ENCODE measurements at regions not wholly inside any gene's neighbourhood (a gene's known extent, or its start where the extent isn't known, plus 50 kb on each side); places are given as distances from the start of the nearest gene placed in this dataset.

- intact Hi-C loops (cut with micrococcal nuclease): no loop called here
- H3K36me3 Mint-ChIP-seq: peaks cover 0 to 9% (median 6%) of the 10 kb centered on the region in 5 donors
- no peak for DNase-seq
- no peak overlapping the region for H3K4me3 Mint-ChIP-seq
- no peak overlapping the region for H3K27ac ChIP-seq (ENCODE audit: low read depth, low read length)
- no peak overlapping the region for H3K27ac Mint-ChIP-seq
- peaks cover 8 to 30% (median 14%) of the 10 kb centered on the region in 11 donors for H3K9me3 Mint-ChIP-seq
- ChIA-PET CTCF (no interaction called here), POLR2A (no interaction called here)
- H3K9me3 ChIP-seq (ENCODE audit: control insufficient read depth in 2 of 3, low read length in 3 of 3): peaks cover 0 to 14% (median 0%) of the 10 kb centered on the region in 3 experiments
- peaks cover 0 to 25% (median 6%) of the 10 kb centered on the region in 5 donors for H3K27me3 Mint-ChIP-seq
- H3K4me3 ChIP-seq (ENCODE audit: low read length): no peak overlapping the region
- H3K4me1 ChIP-seq (ENCODE audit: control insufficient read depth in 2 of 2, insufficient read depth in 2 of 2, low read length in 2 of 2): no peaks in the 10 kb centered on the region
- H3K4me1 Mint-ChIP-seq: no peaks in the 10 kb centered on the region
- no peaks in the 10 kb centered on the region for H3K36me3 ChIP-seq (ENCODE audit: control insufficient read depth in 2 of 3, insufficient read depth in 3 of 3, low read length in 3 of 3)
- ATAC-seq: no peak
- H3K27me3 ChIP-seq (ENCODE audit: control insufficient read depth in 2 of 2, insufficient read depth in 2 of 2, low read length in 2 of 2): no peaks in the 10 kb centered on the region
Observed at GRCh38 chr3:159249472-159250174, 447.8 kb downstream of the MFSD1 start.

DNA sequence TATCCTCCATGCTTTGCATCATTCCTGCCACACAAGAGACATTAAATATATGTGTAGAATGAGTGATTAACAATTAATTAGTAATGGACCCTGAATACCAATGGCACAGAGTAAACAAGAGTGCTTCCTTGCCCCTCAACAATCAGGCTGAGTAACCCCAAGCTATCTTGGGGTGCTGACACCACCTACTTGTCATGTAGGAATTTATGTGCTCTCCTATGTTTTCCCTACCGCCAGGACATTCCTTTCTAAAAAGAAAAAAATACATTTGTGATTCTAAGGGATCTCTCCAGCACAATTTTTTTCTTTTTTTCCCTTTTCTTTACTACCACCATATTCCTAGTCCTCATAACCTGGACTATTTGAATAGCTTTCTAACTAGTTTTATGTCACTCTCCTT is 449.1 kb downstream of the MFSD1 start:
- intact Hi-C loops (cut with micrococcal nuclease): no loop called here
- H3K27me3 ChIP-seq (ENCODE audit: control insufficient read depth in 2 of 2, insufficient read depth in 2 of 2, low read length in 2 of 2): no peaks in the 10 kb centered on the region
- H3K9me3 ChIP-seq (ENCODE audit: control insufficient read depth in 2 of 3, low read length in 3 of 3): peaks cover 0 to 14% (median 0%) of the 10 kb centered on the region in 3 experiments
- H3K27me3 Mint-ChIP-seq: peaks cover 0 to 25% (median 12%) of the 10 kb centered on the region in 5 donors
- DNase-seq (no peak), ATAC-seq (no peak)
- no peaks in the 10 kb centered on the region for H3K4me1 ChIP-seq (ENCODE audit: control insufficient read depth in 2 of 2, insufficient read depth in 2 of 2, low read length in 2 of 2)
- no peak overlapping the region for H3K4me3 Mint-ChIP-seq
- no peaks in the 10 kb centered on the region for H3K4me1 Mint-ChIP-seq
- ChIA-PET CTCF (no interaction called here), POLR2A (no interaction called here)
- H3K27ac Mint-ChIP-seq: no peak overlapping the region
- peaks cover 0 to 9% (median 6%) of the 10 kb centered on the region in 5 donors for H3K36me3 Mint-ChIP-seq
- no peak overlapping the region for H3K27ac ChIP-seq (ENCODE audit: low read depth, low read length)
- H3K4me3 ChIP-seq (ENCODE audit: low read length): no peak overlapping the region
- H3K9me3 Mint-ChIP-seq: peaks cover 8 to 30% (median 14%) of the 10 kb centered on the region in 11 donors
- no peaks in the 10 kb centered on the region for H3K36me3 ChIP-seq (ENCODE audit: control insufficient read depth in 2 of 3, insufficient read depth in 3 of 3, low read length in 3 of 3)

DNA sequence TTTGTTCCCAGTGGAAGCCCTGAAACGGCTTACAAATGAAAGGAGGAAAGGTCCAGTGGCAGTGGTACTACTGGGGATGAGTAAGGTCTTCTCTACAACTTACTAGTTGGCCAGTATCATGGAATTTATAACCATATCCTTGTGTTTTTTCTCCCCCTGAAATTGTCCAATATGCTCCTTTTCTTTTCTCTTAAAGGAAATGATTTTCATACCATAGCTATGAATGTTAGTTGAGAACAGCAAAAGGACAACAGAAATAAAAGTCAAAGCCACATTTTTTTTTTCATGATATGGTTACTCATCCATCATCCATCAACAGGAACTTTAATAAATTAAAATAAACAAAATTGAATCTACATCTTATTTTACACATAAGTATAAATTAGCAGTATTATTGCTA is 450.4 kb downstream of the MFSD1 start:
- H3K9me3 ChIP-seq (ENCODE audit: control insufficient read depth in 2 of 3, low read length in 3 of 3): peaks cover 0 to 14% (median 0%) of the 10 kb centered on the region in 3 experiments
- Mint-ChIP-seq H3K27me3 (peaks cover 0 to 25% (median 12%) of the 10 kb centered on the region in 5 donors), H3K9me3 (peaks cover 8 to 30% (median 14%) of the 10 kb centered on the region in 11 donors), H3K36me3 (peaks cover 0 to 9% (median 6%) of the 10 kb centered on the region in 5 donors), H3K4me1 (no peaks in the 10 kb centered on the region), H3K4me3 (no peak overlapping the region), H3K27ac (no peak overlapping the region)
- no peak overlapping the region for H3K4me3 ChIP-seq (ENCODE audit: low read length)
- H3K27me3 ChIP-seq (ENCODE audit: control insufficient read depth in 2 of 2, insufficient read depth in 2 of 2, low read length in 2 of 2): no peaks in the 10 kb centered on the region
- H3K36me3 ChIP-seq (ENCODE audit: control insufficient read depth in 2 of 3, insufficient read depth in 3 of 3, low read length in 3 of 3): no peaks in the 10 kb centered on the region
- no peak for DNase-seq
- H3K4me1 ChIP-seq (ENCODE audit: control insufficient read depth in 2 of 2, insufficient read depth in 2 of 2, low read length in 2 of 2): no peaks in the 10 kb centered on the region
- H3K27ac ChIP-seq (ENCODE audit: low read depth, low read length): no peak overlapping the region
- intact Hi-C loops (cut with micrococcal nuclease): no loop called here
- ChIA-PET CTCF (no interaction called here), POLR2A (no interaction called here)
- no peak for ATAC-seq

DNA sequence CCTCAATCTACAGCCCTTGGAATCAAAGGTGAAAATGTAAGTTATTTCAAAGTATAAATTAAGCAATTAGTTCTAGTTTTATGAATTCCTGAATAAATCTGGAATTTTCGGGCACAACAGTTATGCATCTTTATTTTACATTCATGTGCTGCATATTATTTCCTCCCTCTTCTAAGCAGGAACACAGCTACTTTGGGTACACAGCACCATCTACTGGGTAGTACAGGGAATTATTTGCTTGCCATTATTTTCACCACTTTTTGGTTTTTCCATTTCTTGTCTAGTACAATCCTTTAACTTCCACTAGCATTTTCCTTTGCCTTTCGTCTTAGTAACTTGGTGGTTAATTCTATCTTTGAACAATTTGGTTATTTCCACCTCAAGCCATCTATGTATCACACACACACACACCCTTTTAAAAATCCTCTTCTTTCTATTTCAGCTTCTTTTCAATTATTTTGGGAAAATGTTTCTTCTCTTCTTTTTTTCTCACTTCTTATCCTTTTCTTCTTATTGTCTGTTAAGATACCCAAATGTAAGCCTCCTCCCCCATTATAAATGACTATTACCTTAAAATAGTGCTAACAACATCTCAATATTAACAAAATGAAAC is 451.0 kb downstream of the MFSD1 start:
- no peak overlapping the region for H3K27ac ChIP-seq (ENCODE audit: low read depth, low read length)
- no peaks in the 10 kb centered on the region for H3K36me3 ChIP-seq (ENCODE audit: control insufficient read depth in 2 of 3, insufficient read depth in 3 of 3, low read length in 3 of 3)
- intact Hi-C loops (cut with micrococcal nuclease): no loop called here
- DNase-seq (no peak), ATAC-seq (no peak)
- H3K27me3 ChIP-seq (ENCODE audit: control insufficient read depth in 2 of 2, insufficient read depth in 2 of 2, low read length in 2 of 2): no peaks in the 10 kb centered on the region
- H3K4me3 Mint-ChIP-seq: no peak overlapping the region
- no peaks in the 10 kb centered on the region for H3K4me1 ChIP-seq (ENCODE audit: control insufficient read depth in 2 of 2, insufficient read depth in 2 of 2, low read length in 2 of 2)
- H3K36me3 Mint-ChIP-seq: peaks cover 0 to 9% (median 6%) of the 10 kb centered on the region in 5 donors
- ChIA-PET CTCF (no interaction called here), POLR2A (no interaction called here)
- H3K4me1 Mint-ChIP-seq: no peaks in the 10 kb centered on the region
- peaks cover 0 to 27% (median 12%) of the 10 kb centered on the region in 5 donors for H3K27me3 Mint-ChIP-seq
- H3K4me3 ChIP-seq (ENCODE audit: low read length): no peak overlapping the region
- peaks cover 8 to 30% (median 14%) of the 10 kb centered on the region in 11 donors for H3K9me3 Mint-ChIP-seq
- H3K9me3 ChIP-seq (ENCODE audit: control insufficient read depth in 2 of 3, low read length in 3 of 3): peaks cover 0 to 14% (median 0%) of the 10 kb centered on the region in 3 experiments
- H3K27ac Mint-ChIP-seq: no peak overlapping the region

DNA sequence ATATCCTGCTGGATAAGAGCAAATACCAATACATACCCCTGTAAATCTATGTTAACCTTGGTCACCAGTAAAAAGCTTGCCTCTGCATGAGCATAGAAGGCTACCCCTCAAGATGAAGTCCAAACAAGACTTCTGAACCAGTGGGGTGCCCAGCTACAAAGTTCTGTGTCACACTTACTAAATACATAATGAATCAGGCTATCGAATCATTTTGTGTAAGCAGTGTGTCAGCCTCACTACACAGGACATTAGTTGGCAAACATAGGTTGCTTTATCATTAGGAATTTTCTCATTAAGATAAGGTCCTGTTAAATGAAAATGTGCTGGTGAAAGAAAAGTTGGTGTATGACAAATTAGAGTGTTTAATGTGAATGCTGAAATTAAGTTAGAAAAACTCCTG is 452.0 kb downstream of the MFSD1 start:
- intact Hi-C loops (cut with micrococcal nuclease): no loop called here
- no peak overlapping the region for H3K27ac Mint-ChIP-seq
- Histone ChIP-seq H3K4me1 (ENCODE audit: control insufficient read depth in 2 of 2, insufficient read depth in 2 of 2, low read length in 2 of 2) (no peaks in the 10 kb centered on the region), H3K36me3 (ENCODE audit: control insufficient read depth in 2 of 3, insufficient read depth in 3 of 3, low read length in 3 of 3) (no peaks in the 10 kb centered on the region), H3K27ac (ENCODE audit: low read depth, low read length) (no peak overlapping the region), H3K9me3 (ENCODE audit: control insufficient read depth in 2 of 3, low read length in 3 of 3) (peaks cover 0 to 14% (median 0%) of the 10 kb centered on the region in 3 experiments), H3K4me3 (ENCODE audit: low read length) (no peak overlapping the region), H3K27me3 (ENCODE audit: control insufficient read depth in 2 of 2, insufficient read depth in 2 of 2, low read length in 2 of 2) (no peaks in the 10 kb centered on the region)
- ChIA-PET POLR2A (no interaction called here), CTCF (no interaction called here)
- H3K27me3 Mint-ChIP-seq: peaks cover 0 to 27% (median 16%) of the 10 kb centered on the region in 5 donors
- H3K9me3 Mint-ChIP-seq: peaks cover 8 to 30% (median 14%) of the 10 kb centered on the region in 11 donors
- DNase-seq (no peak), ATAC-seq (no peak)
- H3K4me1 Mint-ChIP-seq: no peaks in the 10 kb centered on the region
- peaks cover 0 to 9% (median 6%) of the 10 kb centered on the region in 5 donors for H3K36me3 Mint-ChIP-seq
- H3K4me3 Mint-ChIP-seq: no peak overlapping the region

DNA sequence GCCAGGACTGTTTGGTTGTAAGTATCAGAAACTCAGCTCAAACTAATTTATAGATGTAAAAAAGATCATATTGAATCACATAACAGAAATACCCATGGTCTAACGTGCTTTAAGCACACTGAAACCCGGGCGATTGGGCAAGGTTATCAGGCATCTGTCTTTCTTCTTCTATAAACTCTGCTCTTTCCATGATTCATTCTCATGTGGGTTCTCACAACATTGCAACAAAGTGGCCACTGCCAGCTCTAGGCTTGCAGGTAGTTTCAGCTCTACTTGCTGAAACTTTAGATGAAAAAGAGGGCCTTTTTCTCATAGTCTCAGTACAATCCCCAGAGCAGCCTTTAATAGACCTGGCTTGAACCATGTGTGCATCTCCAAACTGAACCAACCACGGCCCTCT is 456.1 kb downstream of the MFSD1 start:
- Histone ChIP-seq H3K27me3 (ENCODE audit: control insufficient read depth in 2 of 2, insufficient read depth in 2 of 2, low read length in 2 of 2) (no peaks in the 10 kb centered on the region), H3K4me3 (ENCODE audit: low read length) (no peak overlapping the region), H3K9me3 (ENCODE audit: control insufficient read depth in 2 of 3, low read length in 3 of 3) (peaks cover 0 to 6% (median 0%) of the 10 kb centered on the region in 3 experiments), H3K36me3 (ENCODE audit: control insufficient read depth in 2 of 3, insufficient read depth in 3 of 3, low read length in 3 of 3) (no peaks in the 10 kb centered on the region), H3K27ac (ENCODE audit: low read depth, low read length) (no peak overlapping the region), H3K4me1 (ENCODE audit: control insufficient read depth in 2 of 2, insufficient read depth in 2 of 2, low read length in 2 of 2) (no peaks in the 10 kb centered on the region)
- DNase-seq: no peak
- no peak overlapping the region for H3K4me3 Mint-ChIP-seq
- H3K36me3 Mint-ChIP-seq: peaks cover 0 to 7% (median 3%) of the 10 kb centered on the region in 5 donors
- H3K9me3 Mint-ChIP-seq: peaks cover 0 to 11% (median 7%) of the 10 kb centered on the region in 11 donors
- H3K27me3 Mint-ChIP-seq: peaks cover 4 to 34% (median 11%) of the 10 kb centered on the region in 5 donors
- ATAC-seq: no peak
- intact Hi-C loops (cut with micrococcal nuclease): no loop called here
- no peak overlapping the region for H3K27ac Mint-ChIP-seq
- POLR2A ChIA-PET: no interaction called here
- H3K4me1 Mint-ChIP-seq: no peaks in the 10 kb centered on the region
- CTCF ChIA-PET: interaction anchor here (0.5 kb wide), 1 partner anchor 99 kb away, joined by 3 read pairs; no protein-coding TSS in a partner anchor
